OCI-LY1 (cell line): ENCODE measurements at regions not wholly inside any gene's neighbourhood (a gene's known extent, or its start where the extent isn't known, plus 50 kb on each side); places are given as distances from the start of the nearest gene placed in this dataset.

Source experiments
- H2AFZ ChIP-seq: fragments of 200-600 bp; sonication (generic), shearing (Covaris generic); 2 replicates; pipeline ENCODE4 v1.6.0; 2014; ENCODE audit warnings: antibody characterized with exemption, mild to moderate bottlenecking, low read length
- H3F3A ChIP-seq: fragments of 200-600 bp; sonication (generic), shearing (Covaris generic); 2 replicates; pipeline ENCODE4 v1.6.0; 2014; ENCODE audit warnings: mild to moderate bottlenecking, antibody characterized with exemption, low read length, moderate library complexity; ENCODE audit not compliant: insufficient read depth
- H3K27ac ChIP-seq: fragments of 200-600 bp; sonication (generic); 2 replicates; pipeline ENCODE4 v1.5.1; 2014; ENCODE audit warnings: low read length, mixed run types, mild to moderate bottlenecking, low read depth; ENCODE audit not compliant: poor library complexity, severe bottlenecking
- H3K27me3 ChIP-seq: fragments of 200-600 bp; sonication (generic); 2 replicates; pipeline ENCODE4 v1.6.0; 2014; ENCODE audit warnings: antibody characterized with exemption, mild to moderate bottlenecking, low read length, moderate library complexity; ENCODE audit not compliant: insufficient read depth
- H3K36me3 ChIP-seq: fragments of 200-600 bp; sonication (generic); 2 replicates; pipeline ENCODE4 v1.6.1; 2014; ENCODE audit warnings: mild to moderate bottlenecking, antibody characterized with exemption, low read length, moderate library complexity, mixed read lengths; ENCODE audit not compliant: insufficient read depth
- H3K4me1 ChIP-seq: fragments of 200-600 bp; sonication (generic); 2 replicates; pipeline ENCODE4 v1.5.1; 2014; ENCODE audit warnings: mild to moderate bottlenecking, low read length, moderate library complexity; ENCODE audit not compliant: insufficient read depth, severe bottlenecking
- H3K4me2 ChIP-seq: fragments of 200-600 bp; sonication (generic), shearing (Covaris generic); 2 replicates; pipeline ENCODE4 v1.6.1; 2014; ENCODE audit warnings: low read length
- H3K4me3 ChIP-seq: fragments of 200-600 bp; sonication (generic); 2 replicates; pipeline ENCODE4 v1.5.1; 2014; ENCODE audit warnings: low read length, low read depth, mild to moderate bottlenecking, mixed read lengths; ENCODE audit not compliant: poor library complexity, severe bottlenecking
- H3K79me2 ChIP-seq: fragments of 200-600 bp; shearing (Covaris generic); 2 replicates; pipeline ENCODE4 v1.6.1; 2016; ENCODE audit warnings: mixed run types, low read length, mixed read lengths; ENCODE audit not compliant: insufficient read depth
- H3K9ac ChIP-seq: fragments of 200-600 bp; sonication (generic), shearing (Covaris generic); 2 replicates; pipeline ENCODE4 v1.6.1; 2014; ENCODE audit warnings: mild to moderate bottlenecking, low read length, mixed read lengths
- H3K9me2 ChIP-seq: fragments of 200-600 bp; sonication (generic), shearing (Covaris generic); 2 replicates; pipeline ENCODE4 v1.6.1; 2014; ENCODE audit warnings: low read depth, mild to moderate bottlenecking, low read length, mixed read lengths
- H3K9me3 ChIP-seq: fragments of 200-600 bp; shearing (Covaris generic); 2 replicates; pipeline ENCODE4 v1.6.1; 2014; ENCODE audit warnings: low read length, mixed read lengths
- H4K20me1 ChIP-seq: fragments of 200-600 bp; sonication (generic), shearing (Covaris generic); 2 replicates; pipeline ENCODE4 v1.6.0; 2016; ENCODE audit warnings: mild to moderate bottlenecking, low read length; ENCODE audit not compliant: insufficient read depth
- EZH2 ChIP-seq: fragments of 200-600 bp; sonication (generic), shearing (Covaris generic); IDR thresholded peaks from 2 replicates; pipeline ENCODE4 v1.8.0; 2017; ENCODE audit warnings: borderline replicate concordance, mixed run types, mild to moderate bottlenecking, antibody characterized with exemption, low read length, moderate library complexity, mixed read lengths
- TF ChIP-seq, protein P1 (sequence below): fragments of 200-600 bp; sonication (generic), shearing (Covaris generic); IDR thresholded peaks from 2 replicates; pipeline ENCODE4 v1.5.1; 2017; ENCODE audit warnings: mild to moderate bottlenecking, antibody characterized with exemption, low read length, moderate library complexity, mixed read lengths

DNA sequence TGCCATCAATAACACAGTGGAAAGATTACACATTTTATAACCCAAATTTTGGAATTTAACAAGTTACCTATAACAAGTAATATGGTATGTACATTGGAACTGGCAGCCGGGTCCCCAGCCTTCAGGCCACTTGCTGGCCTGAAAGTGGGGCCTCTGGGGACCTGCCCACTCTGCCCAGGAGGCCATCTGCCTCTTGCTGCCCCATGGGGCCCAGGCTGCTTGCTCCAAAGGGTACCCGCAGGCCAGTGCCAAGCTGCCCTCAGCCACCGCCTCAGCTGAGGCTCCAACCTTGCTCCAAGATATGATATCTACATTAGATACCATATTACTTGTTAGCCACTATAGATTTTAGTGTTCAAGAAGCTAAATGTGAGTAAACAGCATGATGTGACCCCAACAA, 120.8 kb upstream of the TMEFF2 start:
- Histone ChIP-seq H3K27ac (no peak overlapping the region), H3K9me2 (no peaks in the 10 kb centered on the region), H3K9me3 (no peaks in the 10 kb centered on the region), H3K27me3 (no peaks in the 10 kb centered on the region), H3F3A (no peaks in the 10 kb centered on the region), H3K4me1 (no peaks in the 10 kb centered on the region), H3K4me2 (no peak overlapping the region), H3K79me2 (no peaks in the 10 kb centered on the region), H3K4me3 (no peak overlapping the region), H3K36me3 (no peaks in the 10 kb centered on the region), H2AFZ (no peak overlapping the region), H4K20me1 (no peaks in the 10 kb centered on the region), H3K9ac (no peak overlapping the region)
- TF ChIP-seq, protein P1, sequence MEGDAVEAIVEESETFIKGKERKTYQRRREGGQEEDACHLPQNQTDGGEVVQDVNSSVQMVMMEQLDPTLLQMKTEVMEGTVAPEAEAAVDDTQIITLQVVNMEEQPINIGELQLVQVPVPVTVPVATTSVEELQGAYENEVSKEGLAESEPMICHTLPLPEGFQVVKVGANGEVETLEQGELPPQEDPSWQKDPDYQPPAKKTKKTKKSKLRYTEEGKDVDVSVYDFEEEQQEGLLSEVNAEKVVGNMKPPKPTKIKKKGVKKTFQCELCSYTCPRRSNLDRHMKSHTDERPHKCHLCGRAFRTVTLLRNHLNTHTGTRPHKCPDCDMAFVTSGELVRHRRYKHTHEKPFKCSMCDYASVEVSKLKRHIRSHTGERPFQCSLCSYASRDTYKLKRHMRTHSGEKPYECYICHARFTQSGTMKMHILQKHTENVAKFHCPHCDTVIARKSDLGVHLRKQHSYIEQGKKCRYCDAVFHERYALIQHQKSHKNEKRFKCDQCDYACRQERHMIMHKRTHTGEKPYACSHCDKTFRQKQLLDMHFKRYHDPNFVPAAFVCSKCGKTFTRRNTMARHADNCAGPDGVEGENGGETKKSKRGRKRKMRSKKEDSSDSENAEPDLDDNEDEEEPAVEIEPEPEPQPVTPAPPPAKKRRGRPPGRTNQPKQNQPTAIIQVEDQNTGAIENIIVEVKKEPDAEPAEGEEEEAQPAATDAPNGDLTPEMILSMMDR = no peak
- TF ChIP-seq EZH2 = no peak

DNA sequence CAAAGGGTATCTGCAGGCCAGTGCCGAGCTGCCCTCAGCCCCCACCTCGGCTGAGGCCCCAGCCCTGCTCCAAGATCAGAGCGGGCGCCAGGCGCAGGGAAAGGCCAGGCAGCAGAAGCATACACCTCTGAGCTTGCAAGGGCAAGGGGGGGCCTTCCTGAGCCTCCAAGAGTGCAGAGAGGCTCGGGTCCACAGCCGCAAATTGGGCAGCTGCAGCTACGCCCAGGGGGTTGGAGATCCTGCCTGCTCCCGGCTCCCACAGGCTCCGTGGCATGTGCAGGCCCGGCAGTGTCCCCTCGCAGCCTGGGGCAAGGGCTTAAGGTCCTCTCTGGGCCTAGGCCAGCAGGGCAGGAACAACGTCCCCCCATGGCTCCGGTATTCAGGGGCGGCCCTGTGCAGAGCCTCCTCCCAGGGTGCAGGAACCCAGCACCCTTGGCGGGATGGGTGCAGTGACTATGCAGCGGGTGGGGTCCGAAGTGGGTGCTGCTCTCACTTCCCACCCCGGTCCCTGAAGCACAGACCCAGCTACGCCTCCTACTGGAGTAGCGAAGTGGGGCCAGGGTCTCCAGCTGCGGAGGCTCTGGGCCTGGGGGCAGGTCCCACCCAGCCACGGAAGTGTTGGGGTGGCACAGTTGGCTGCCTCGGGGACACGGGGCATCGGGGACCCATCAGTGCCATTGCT, 120.2 kb upstream of the TMEFF2 start:
- H2AFZ ChIP-seq = no peak overlapping the region
- H4K20me1 ChIP-seq = no peaks in the 10 kb centered on the region
- no peaks in the 10 kb centered on the region for H3F3A ChIP-seq
- no peaks in the 10 kb centered on the region for H3K27me3 ChIP-seq
- no peaks in the 10 kb centered on the region for H3K9me3 ChIP-seq
- no peak overlapping the region for H3K4me2 ChIP-seq
- H3K9ac ChIP-seq = no peak overlapping the region
- no peak for TF ChIP-seq EZH2
- TF ChIP-seq, protein P1 = no peak
- no peaks in the 10 kb centered on the region for H3K79me2 ChIP-seq
- H3K4me3 ChIP-seq = no peak overlapping the region
- H3K9me2 ChIP-seq = no peaks in the 10 kb centered on the region
- H3K27ac ChIP-seq = no peak overlapping the region
- no peaks in the 10 kb centered on the region for H3K4me1 ChIP-seq
- H3K36me3 ChIP-seq = no peaks in the 10 kb centered on the region

DNA sequence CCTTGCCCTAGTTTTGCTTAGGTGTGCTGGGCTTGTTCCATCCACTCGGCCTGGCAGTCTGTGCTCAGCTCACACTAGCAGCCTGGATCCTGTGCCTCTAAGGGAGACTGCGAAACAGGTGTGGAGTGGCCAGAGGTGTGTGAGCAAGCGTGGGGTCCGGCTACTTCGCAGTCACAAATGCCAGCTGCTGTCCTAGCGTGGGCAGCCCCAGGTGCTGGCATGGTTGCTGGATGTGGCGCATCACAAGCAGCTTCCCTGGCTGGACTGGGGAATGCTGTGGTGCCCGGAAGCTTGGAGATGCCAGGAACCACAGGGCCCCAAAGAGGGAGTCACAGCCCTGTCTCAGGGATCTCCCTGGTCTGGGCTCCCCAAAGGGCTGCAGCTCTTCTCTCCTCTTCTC, 119.0 kb upstream of the TMEFF2 start:
- H3K27ac ChIP-seq = no peak overlapping the region
- H3K9me3 ChIP-seq = no peaks in the 10 kb centered on the region
- no peaks in the 10 kb centered on the region for H3K79me2 ChIP-seq
- no peak overlapping the region for H3K4me3 ChIP-seq
- no peak overlapping the region for H3K4me2 ChIP-seq
- H3F3A ChIP-seq = no peaks in the 10 kb centered on the region
- H3K9me2 ChIP-seq = no peaks in the 10 kb centered on the region
- TF ChIP-seq, protein P1 = no peak
- no peak for TF ChIP-seq EZH2
- H3K4me1 ChIP-seq = no peaks in the 10 kb centered on the region
- H4K20me1 ChIP-seq = no peaks in the 10 kb centered on the region
- H3K9ac ChIP-seq = no peak overlapping the region
- H3K36me3 ChIP-seq = no peaks in the 10 kb centered on the region
- H2AFZ ChIP-seq = no peak overlapping the region
- H3K27me3 ChIP-seq = no peaks in the 10 kb centered on the region
